Osteoblast (primary cell): ENCODE measurements at regions not wholly inside any gene's neighbourhood (a gene's known extent, or its start where the extent isn't known, plus 50 kb on each side); places are given as distances from the start of the nearest gene placed in this dataset.

ENCODE experiments used
- DNase-seq: peaks from one replicate; pipeline ENCODE4 v3.0.0; 2011; ENCODE audit warnings: low spot score, mixed read lengths; ENCODE audit not compliant: insufficient read length; ENCODE audit errors: missing footprints
- H2AFZ ChIP-seq: 2 replicates; pipeline ENCODE4 v1.6.0; 2011; ENCODE audit warnings: mild to moderate bottlenecking, low read length
- H3K27ac ChIP-seq: 2 replicates; pipeline ENCODE4 v1.5.1; 2011; ENCODE audit warnings: mild to moderate bottlenecking, low read depth, low read length, moderate library complexity
- H3K27me3 ChIP-seq: 2 replicates; pipeline ENCODE4 v1.6.0; 2012; ENCODE audit warnings: mild to moderate bottlenecking, control low read depth, inconsistent platforms, low read length, moderate library complexity; ENCODE audit not compliant: insufficient read depth
- H3K36me3 ChIP-seq: 2 replicates; pipeline ENCODE4 v1.5.1; 2011; ENCODE audit warnings: mild to moderate bottlenecking, low read length, control low read depth, moderate library complexity; ENCODE audit not compliant: insufficient read depth
- H3K4me1 ChIP-seq: 2 replicates; pipeline ENCODE4 v1.5.1; 2011; ENCODE audit warnings: mild to moderate bottlenecking, low read length, control low read depth, moderate library complexity; ENCODE audit not compliant: insufficient read depth
- H3K4me2 ChIP-seq: 2 replicates; pipeline ENCODE4 v1.6.0; 2011; ENCODE audit warnings: mild to moderate bottlenecking, low read length; ENCODE audit not compliant: insufficient read depth
- H3K4me3 ChIP-seq: fragments of 200-600 bp; sonication (generic); 3 replicates; pipeline ENCODE4 v1.5.1; 2012; ENCODE audit warnings: mild to moderate bottlenecking, low read length, inconsistent platforms; ENCODE audit not compliant: insufficient read depth
- H3K79me2 ChIP-seq: 2 replicates; pipeline ENCODE4 v1.6.0; 2012; ENCODE audit warnings: mild to moderate bottlenecking, low read length, control low read depth, inconsistent platforms; ENCODE audit not compliant: insufficient read depth
- H3K9me3 ChIP-seq: 2 replicates; pipeline ENCODE4 v1.5.1; 2011; ENCODE audit warnings: low read depth, low read length, control low read depth
- H4K20me1 ChIP-seq: 2 replicates; pipeline ENCODE4 v1.6.0; 2012; ENCODE audit warnings: mild to moderate bottlenecking, low read length, control low read depth; ENCODE audit not compliant: insufficient read depth
- TF ChIP-seq, protein P1 (sequence below): IDR thresholded peaks from 2 replicates; pipeline ENCODE4 v1.5.1; 2011; ENCODE audit warnings: mild to moderate bottlenecking, low read depth, low read length, moderate library complexity; ENCODE audit errors: extremely low read depth

DNA sequence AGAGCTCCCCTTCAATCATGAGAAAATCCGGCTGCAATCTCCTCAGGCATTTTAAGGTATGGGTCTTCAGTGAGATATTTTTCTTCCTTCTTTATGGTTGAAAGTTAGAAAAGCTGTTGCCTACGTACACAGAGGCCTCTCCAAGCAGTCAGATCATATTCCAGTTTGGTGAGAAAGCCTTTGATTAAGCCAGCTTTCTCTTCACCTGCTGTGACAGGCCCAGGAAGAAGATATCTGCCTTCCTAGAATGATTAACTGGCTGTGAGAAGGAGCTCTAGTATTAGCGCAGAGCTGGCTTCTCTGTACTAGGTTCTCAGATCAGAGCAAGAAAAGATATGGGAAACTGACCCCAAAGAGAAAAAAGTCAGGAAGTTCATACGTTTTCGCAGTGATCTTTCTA lies 585.0 kb upstream of the CHAC2 start:
- Histone ChIP-seq H3K4me3 (no peak overlapping the region), H3K9me3 (no peaks in the 10 kb centered on the region), H3K27me3 (no peaks in the 10 kb centered on the region), H3K36me3 (no peaks in the 10 kb centered on the region), H3K4me2 (no peak overlapping the region), H3K4me1 (no peaks in the 10 kb centered on the region), H2AFZ (no peak overlapping the region), H3K27ac (no peak overlapping the region), H4K20me1 (no peaks in the 10 kb centered on the region), H3K79me2 (no peaks in the 10 kb centered on the region)
- TF ChIP-seq, protein P1, sequence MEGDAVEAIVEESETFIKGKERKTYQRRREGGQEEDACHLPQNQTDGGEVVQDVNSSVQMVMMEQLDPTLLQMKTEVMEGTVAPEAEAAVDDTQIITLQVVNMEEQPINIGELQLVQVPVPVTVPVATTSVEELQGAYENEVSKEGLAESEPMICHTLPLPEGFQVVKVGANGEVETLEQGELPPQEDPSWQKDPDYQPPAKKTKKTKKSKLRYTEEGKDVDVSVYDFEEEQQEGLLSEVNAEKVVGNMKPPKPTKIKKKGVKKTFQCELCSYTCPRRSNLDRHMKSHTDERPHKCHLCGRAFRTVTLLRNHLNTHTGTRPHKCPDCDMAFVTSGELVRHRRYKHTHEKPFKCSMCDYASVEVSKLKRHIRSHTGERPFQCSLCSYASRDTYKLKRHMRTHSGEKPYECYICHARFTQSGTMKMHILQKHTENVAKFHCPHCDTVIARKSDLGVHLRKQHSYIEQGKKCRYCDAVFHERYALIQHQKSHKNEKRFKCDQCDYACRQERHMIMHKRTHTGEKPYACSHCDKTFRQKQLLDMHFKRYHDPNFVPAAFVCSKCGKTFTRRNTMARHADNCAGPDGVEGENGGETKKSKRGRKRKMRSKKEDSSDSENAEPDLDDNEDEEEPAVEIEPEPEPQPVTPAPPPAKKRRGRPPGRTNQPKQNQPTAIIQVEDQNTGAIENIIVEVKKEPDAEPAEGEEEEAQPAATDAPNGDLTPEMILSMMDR, result no peak
- DNase-seq, result no peak

DNA sequence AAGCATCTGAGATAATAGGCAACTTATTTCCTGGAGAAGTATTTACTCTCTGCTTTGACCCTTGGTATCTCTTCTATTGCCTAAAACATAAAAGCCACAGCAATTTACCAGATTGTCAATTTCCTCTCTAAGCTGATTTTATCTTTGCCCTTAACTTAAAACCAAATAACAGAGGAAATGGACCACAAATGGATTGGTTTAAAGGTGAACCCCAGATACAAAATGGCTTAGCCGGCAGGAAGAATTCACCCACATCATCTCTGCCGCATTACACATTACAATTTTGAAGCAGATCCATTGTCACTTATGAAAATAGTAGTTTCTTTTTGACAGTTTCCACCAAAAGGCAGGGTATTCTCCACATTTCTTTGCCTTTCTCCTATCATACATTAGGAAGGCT lies 585.8 kb upstream of the CHAC2 start:
- Histone ChIP-seq H3K79me2 (no peaks in the 10 kb centered on the region), H3K4me2 (no peak overlapping the region), H2AFZ (no peak overlapping the region), H3K9me3 (no peaks in the 10 kb centered on the region), H4K20me1 (no peaks in the 10 kb centered on the region), H3K36me3 (no peaks in the 10 kb centered on the region), H3K27me3 (no peaks in the 10 kb centered on the region), H3K4me1 (no peaks in the 10 kb centered on the region), H3K4me3 (no peak overlapping the region), H3K27ac (no peak overlapping the region)
- TF ChIP-seq, protein P1, result no peak
- no peak for DNase-seq

DNA sequence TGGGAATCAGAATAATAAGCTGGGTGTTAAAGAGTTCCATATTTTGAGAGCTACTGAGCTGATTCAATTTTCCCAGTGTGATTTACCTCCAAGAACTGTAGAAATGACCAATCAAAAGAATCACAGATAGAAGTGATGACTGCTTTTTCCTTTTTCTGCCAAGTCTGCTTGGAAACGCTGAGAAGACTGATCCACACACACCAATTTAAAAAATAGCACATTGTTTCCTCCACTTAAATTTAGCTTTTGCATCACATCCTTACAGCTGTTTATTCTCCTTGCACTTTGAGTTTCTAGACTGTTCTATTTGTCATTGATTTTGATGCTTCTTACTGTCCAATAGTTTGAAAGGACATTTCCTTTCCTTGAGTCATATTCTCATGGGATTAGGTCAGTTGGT lies 590.3 kb upstream of the CHAC2 start:
- Histone ChIP-seq H3K4me2 (no peak overlapping the region), H3K79me2 (no peaks in the 10 kb centered on the region), H2AFZ (no peak overlapping the region), H3K4me3 (no peak overlapping the region), H3K27ac (no peak overlapping the region), H3K36me3 (no peaks in the 10 kb centered on the region), H3K4me1 (no peaks in the 10 kb centered on the region), H3K27me3 (no peaks in the 10 kb centered on the region), H3K9me3 (no peaks in the 10 kb centered on the region), H4K20me1 (no peaks in the 10 kb centered on the region)
- TF ChIP-seq, protein P1, result no peak
- DNase-seq, result no peak

DNA sequence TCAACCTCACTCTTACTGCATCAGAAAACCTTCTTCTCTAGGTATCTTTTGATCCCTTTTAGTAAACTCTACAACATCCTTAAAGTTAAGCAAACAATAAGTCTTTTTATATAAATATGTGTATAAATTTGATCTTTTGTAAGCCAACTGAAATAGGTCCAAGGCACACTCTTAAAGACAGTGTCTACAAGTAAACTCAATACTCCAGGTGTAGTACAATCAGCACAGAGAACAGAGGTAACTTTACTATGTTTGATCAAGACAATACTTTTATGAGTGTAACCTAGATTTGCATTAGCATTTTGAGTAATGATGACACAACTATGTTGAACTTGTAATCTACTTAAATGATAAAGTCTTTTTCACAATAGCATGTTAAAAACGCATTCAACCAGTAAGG lies 593.1 kb upstream of the CHAC2 start:
- TF ChIP-seq, protein P1, result no peak
- Histone ChIP-seq H3K4me2 (no peak overlapping the region), H3K27ac (no peak overlapping the region), H4K20me1 (no peaks in the 10 kb centered on the region), H3K4me1 (no peaks in the 10 kb centered on the region), H3K4me3 (no peak overlapping the region), H3K27me3 (no peaks in the 10 kb centered on the region), H3K79me2 (no peaks in the 10 kb centered on the region), H3K9me3 (no peaks in the 10 kb centered on the region), H2AFZ (no peak overlapping the region), H3K36me3 (no peaks in the 10 kb centered on the region)
- DNase-seq, result no peak
